HG03175 (cell line): ENCODE measurements at regions not wholly inside any gene's neighbourhood (a gene's known extent, or its start where the extent isn't known, plus 50 kb on each side); places are given as distances from the start of the nearest gene placed in this dataset.
A peak's percentile ranks its signal among the peaks of the same experiment; 100 is the strongest.
"Not testable (repeated sequence)": the region's sequence is repeated elsewhere in the genome, so short reads cannot be mapped to it uniquely, and the experiment has no call there.

Source experiments
- ATAC-seq: cut with Tn5 transposase; IDR thresholded peaks from one replicate; pipeline ENCODE4 v1.9.1; 2021; ENCODE audit warnings: mild to moderate bottlenecking, moderate library complexity; ENCODE audit not compliant: unreplicated experiment

- ATAC-seq = no peak
Observed at GRCh38 chr11:34001557-34002064, 49.9 kb upstream of the CAPRIN1 start.

GRCh38 chr11:33999393-33999792, 52.1 kb upstream of the CAPRIN1 start:
- no peak for ATAC-seq

GRCh38 chr11:33997584-33998251, 53.8 kb upstream of the CAPRIN1 start:
- no peak for ATAC-seq

GRCh38 chr11:33996498-33997454, 54.8 kb upstream of the CAPRIN1 start:
- ATAC-seq = peak; percentile 71

- no peak for ATAC-seq
Observed at GRCh38 chr11:33994937-33995336, 56.6 kb upstream of the CAPRIN1 start.

- not testable (repeated sequence) for ATAC-seq
Observed at GRCh38 chr11:33991136-33991535, 60.4 kb upstream of the CAPRIN1 start.

GRCh38 chr11:33990131-33990530, 61.4 kb upstream of the CAPRIN1 start:
- ATAC-seq = not testable (repeated sequence)

- ATAC-seq = no peak
Observed at GRCh38 chr11:33989461-33989860, 62.1 kb upstream of the CAPRIN1 start.

- no peak for ATAC-seq
Observed at GRCh38 chr11:33988586-33989370, 62.8 kb upstream of the CAPRIN1 start.

GRCh38 chr11:33987975-33988580, 63.5 kb upstream of the CAPRIN1 start:
- no peak for ATAC-seq

GRCh38 chr11:33987545-33987944, 64.0 kb upstream of the CAPRIN1 start:
- no peak for ATAC-seq

GRCh38 chr11:33986597-33987501, 64.7 kb upstream of the CAPRIN1 start:
- not testable (repeated sequence) for ATAC-seq

GRCh38 chr11:33984682-33985389, 66.7 kb upstream of the CAPRIN1 start:
- no peak for ATAC-seq

- ATAC-seq = no peak
Observed at GRCh38 chr11:33982661-33983060, 68.9 kb upstream of the CAPRIN1 start.

- no peak for ATAC-seq
Observed at GRCh38 chr11:33980897-33981296, 70.6 kb upstream of the CAPRIN1 start.

GRCh38 chr11:33978376-33978775, 73.2 kb upstream of the CAPRIN1 start:
- no peak for ATAC-seq

GRCh38 chr11:33977676-33978075, 73.9 kb upstream of the CAPRIN1 start:
- no peak for ATAC-seq

- no peak for ATAC-seq
Observed at GRCh38 chr11:33976495-33977199, 74.9 kb upstream of the CAPRIN1 start.
